GM18858 (cell line): ENCODE measurements at regions not wholly inside any gene's neighbourhood (a gene's known extent, or its start where the extent isn't known, plus 50 kb on each side); places are given as distances from the start of the nearest gene placed in this dataset.

Experiments used
- ATAC-seq: cut with Tn5 transposase; IDR thresholded peaks from one replicate; pipeline ENCODE4 v1.9.1; 2021; ENCODE audit not compliant: unreplicated experiment

- ATAC-seq = no peak
These were observed 203.3 kb upstream of the TARS1 start for GRCh38 chr5:33237471-33237870.

- ATAC-seq = no peak
These were observed 201.7 kb upstream of the TARS1 start for GRCh38 chr5:33238826-33239695.

GRCh38 chr5:33240558-33240957, 200.2 kb upstream of the TARS1 start:
- no peak for ATAC-seq

- peak; percentile 60 for ATAC-seq
These were observed 199.0 kb upstream of the TARS1 start for GRCh38 chr5:33241802-33242201.

- no peak for ATAC-seq
These were observed 198.5 kb upstream of the TARS1 start for GRCh38 chr5:33242277-33242676.

GRCh38 chr5:33244441-33245150, 196.2 kb upstream of the TARS1 start:
- no peak for ATAC-seq

- ATAC-seq = no peak
These were observed 186.2 kb upstream of the TARS1 start for GRCh38 chr5:33254579-33254978.

- ATAC-seq = no peak
These were observed 182.8 kb upstream of the TARS1 start for GRCh38 chr5:33257807-33258429.

GRCh38 chr5:33258553-33258952, 182.2 kb upstream of the TARS1 start:
- no peak for ATAC-seq

GRCh38 chr5:33260098-33260497, 180.7 kb upstream of the TARS1 start:
- no peak for ATAC-seq

GRCh38 chr5:33261305-33261704, 179.5 kb upstream of the TARS1 start:
- ATAC-seq = no peak

- ATAC-seq = no peak
These were observed 179.0 kb upstream of the TARS1 start for GRCh38 chr5:33261747-33262146.

GRCh38 chr5:33267801-33268200, 173.0 kb upstream of the TARS1 start:
- no peak for ATAC-seq

- ATAC-seq = no peak
These were observed 172.4 kb upstream of the TARS1 start for GRCh38 chr5:33268374-33268773.

GRCh38 chr5:33270671-33271070, 170.1 kb upstream of the TARS1 start:
- no peak for ATAC-seq

GRCh38 chr5:33271606-33272005, 169.2 kb upstream of the TARS1 start:
- ATAC-seq = no peak

GRCh38 chr5:33272288-33272687, 168.5 kb upstream of the TARS1 start:
- no peak for ATAC-seq

- ATAC-seq = no peak
These were observed 166.8 kb upstream of the TARS1 start for GRCh38 chr5:33273985-33274384.

GRCh38 chr5:33275391-33275790, 165.4 kb upstream of the TARS1 start:
- ATAC-seq = no peak

GRCh38 chr5:33275921-33276627, 164.7 kb upstream of the TARS1 start:
- ATAC-seq = no peak

GRCh38 chr5:33276628-33276950, 164.2 kb upstream of the TARS1 start:
- ATAC-seq = no peak
